ENCODE measurements at regions not wholly inside any gene's neighbourhood (a gene's known extent, or its start where the extent isn't known, plus 50 kb on each side); places are given as distances from the start of the nearest gene placed in this dataset.

DNA sequence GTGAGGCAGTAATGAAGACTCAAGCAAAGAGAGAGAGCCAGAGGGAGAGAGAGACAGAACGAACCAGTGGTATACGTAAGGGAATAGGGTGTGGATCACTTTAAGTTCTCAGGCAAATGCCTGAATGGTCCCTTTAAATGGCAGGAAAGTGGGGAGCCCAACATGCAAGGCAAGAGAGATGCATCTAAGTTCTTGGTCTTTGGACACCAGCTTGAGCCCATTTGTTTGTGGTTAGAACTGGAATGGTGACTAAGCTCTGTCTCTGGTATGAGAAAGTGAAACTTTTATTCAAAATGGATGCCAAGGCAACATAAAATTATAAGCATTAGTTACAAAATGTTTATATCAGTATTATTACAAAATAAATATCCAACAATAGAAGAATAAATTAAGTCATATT is 192.2 kb upstream of the ALG10 start:
- no peak for DNase-seq
- no peak overlapping the region for H2AFZ ChIP-seq (ENCODE audit: low read length)
- Mint-ChIP-seq H3K36me3 (ENCODE audit: insufficient read depth in 1 of 3, low read depth in 3 of 3) (no peaks in the 10 kb centered on the region), H3K9me3 (no peaks in the 10 kb centered on the region; a peak in 1 of 5 replicates), H3K27ac (no peak overlapping the region; a peak in 1 of 7 replicates), H3K27me3 (ENCODE audit: low read depth) (no peaks in the 10 kb centered on the region), H3K4me1 (no peaks in the 10 kb centered on the region), H3K4me3 (no peak overlapping the region; a peak in 1 of 5 replicates)
- no peak overlapping the region for H2BK20ac ChIP-seq (ENCODE audit: low read depth, low read length, poor library complexity, severe bottlenecking)
- no peak overlapping the region for H3K56ac ChIP-seq (ENCODE audit: insufficient read length, low read depth, low read length)
- H3K4me1 ChIP-seq (ENCODE audit: insufficient read depth, low read length) = no peaks in the 10 kb centered on the region
- no peak overlapping the region for H4K5ac ChIP-seq (ENCODE audit: insufficient read length, low read depth, low read length)
- no CpG with 5 or more reads among the region's 2 CpGs for WGBS (ENCODE audit: extremely low coverage, insufficient read length, low lambda C conversion rate)
- H2BK12ac ChIP-seq (ENCODE audit: insufficient read length, low read depth, low read length) = no peak overlapping the region
- H2BK5ac ChIP-seq (ENCODE audit: insufficient read length, low read length) = no peak overlapping the region
- no peak overlapping the region for H4K91ac ChIP-seq (ENCODE audit: insufficient read length, low read depth, low read length)
- TF ChIP-seq, protein P1, sequence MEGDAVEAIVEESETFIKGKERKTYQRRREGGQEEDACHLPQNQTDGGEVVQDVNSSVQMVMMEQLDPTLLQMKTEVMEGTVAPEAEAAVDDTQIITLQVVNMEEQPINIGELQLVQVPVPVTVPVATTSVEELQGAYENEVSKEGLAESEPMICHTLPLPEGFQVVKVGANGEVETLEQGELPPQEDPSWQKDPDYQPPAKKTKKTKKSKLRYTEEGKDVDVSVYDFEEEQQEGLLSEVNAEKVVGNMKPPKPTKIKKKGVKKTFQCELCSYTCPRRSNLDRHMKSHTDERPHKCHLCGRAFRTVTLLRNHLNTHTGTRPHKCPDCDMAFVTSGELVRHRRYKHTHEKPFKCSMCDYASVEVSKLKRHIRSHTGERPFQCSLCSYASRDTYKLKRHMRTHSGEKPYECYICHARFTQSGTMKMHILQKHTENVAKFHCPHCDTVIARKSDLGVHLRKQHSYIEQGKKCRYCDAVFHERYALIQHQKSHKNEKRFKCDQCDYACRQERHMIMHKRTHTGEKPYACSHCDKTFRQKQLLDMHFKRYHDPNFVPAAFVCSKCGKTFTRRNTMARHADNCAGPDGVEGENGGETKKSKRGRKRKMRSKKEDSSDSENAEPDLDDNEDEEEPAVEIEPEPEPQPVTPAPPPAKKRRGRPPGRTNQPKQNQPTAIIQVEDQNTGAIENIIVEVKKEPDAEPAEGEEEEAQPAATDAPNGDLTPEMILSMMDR (conservative IDR thresholded peaks at IDR 0.05) = no peak
- no peak overlapping the region for H4K8ac ChIP-seq (replicated peaks; ENCODE audit: insufficient read length, low read depth, low read length)
- no peak overlapping the region for H3K14ac ChIP-seq (ENCODE audit: insufficient read depth, low read length)
- no peak overlapping the region for H3K18ac ChIP-seq (ENCODE audit: insufficient read length, low read depth, low read length)
- H3K79me2 ChIP-seq (ENCODE audit: insufficient read depth, low read length) = no peaks in the 10 kb centered on the region
- H3K9me3 ChIP-seq (ENCODE audit: control insufficient read depth, low read depth, low read length) = no peaks in the 10 kb centered on the region
- no peak overlapping the region for H3K4me2 ChIP-seq (ENCODE audit: insufficient read depth, insufficient read length, low read length)
- no peak overlapping the region for H2BK15ac ChIP-seq (ENCODE audit: low read depth, low read length)
- H3K23me2 ChIP-seq (ENCODE audit: insufficient read length, low read depth, low read length, poor library complexity, severe bottlenecking) = no peaks in the 10 kb centered on the region
- H3K4ac ChIP-seq (ENCODE audit: low read depth, low read length) = no peak overlapping the region
- H3K9ac ChIP-seq (ENCODE audit: extremely low read depth, insufficient read length, low read length) = no peak overlapping the region
- H2BK120ac ChIP-seq (ENCODE audit: low read depth, low read length, poor library complexity, severe bottlenecking) = no peak overlapping the region
- H3K27ac ChIP-seq (ENCODE audit: insufficient read length, low read depth, low read length) = no peak overlapping the region
- H3T11ph ChIP-seq (ENCODE audit: low read length) = no peak overlapping the region
- H3K27me3 ChIP-seq (ENCODE audit: insufficient read depth, low read length) = no peaks in the 10 kb centered on the region
- no peaks in the 10 kb centered on the region for H3K79me1 ChIP-seq (ENCODE audit: insufficient read depth, low read depth, low read length, poor library complexity, severe bottlenecking)
- no peak overlapping the region for H3K23ac ChIP-seq (ENCODE audit: insufficient read length, low read depth, low read length)
- H4K20me1 ChIP-seq (ENCODE audit: control insufficient read depth, insufficient read depth, insufficient read length) = no peaks in the 10 kb centered on the region
- H2AK5ac ChIP-seq (ENCODE audit: insufficient read length, low read length) = no peak overlapping the region

Data from H9 (cell line).